ENCODE measurements at regions not wholly inside any gene's neighbourhood (a gene's known extent, or its start where the extent isn't known, plus 50 kb on each side); places are given as distances from the start of the nearest gene placed in this dataset.
A peak's percentile ranks its signal among the peaks of the same experiment; 100 is the strongest.
"Not testable (repeated sequence)": the region's sequence is repeated elsewhere in the genome, so short reads cannot be mapped to it uniquely, and the experiment has no call there.

GRCh38 chrX:40788698-40789097 lies 53.4 kb upstream of the MED14 start:
- not testable (repeated sequence) for H3K9me3 ChIP-seq, H3K36me3 ChIP-seq, ATAC-seq, H3K27ac ChIP-seq, H3K4me1 ChIP-seq, H3K4me3 ChIP-seq, H3K27me3 ChIP-seq
- 92 to 100% methylated on average over 1 to 2 of the region's 6 CpGs for WGBS, 2 donors (ENCODE audit: low coverage in 1 of 2)

GRCh38 chrX:40792433-40792832 lies 57.1 kb upstream of the MED14 start:
- ATAC-seq, result no peak
- Histone ChIP-seq H3K4me1 (peaks cover 0 to 12% (median 3%) of the 10 kb centered on the region in 3 donors), H3K4me3 (no peak overlapping the region), H3K27ac (no peak overlapping the region), H3K9me3 (no peaks in the 10 kb centered on the region), H3K36me3 (no peaks in the 10 kb centered on the region), H3K27me3 (no peaks in the 10 kb centered on the region)
- WGBS, 2 donors (ENCODE audit: low coverage in 1 of 2), result 100% methylated on average over 1 of the region's 1 CpG; no CpG with 5 or more reads in 1 of the 2 donors
- TF ChIP-seq POLR2A (IDR thresholded peaks at IDR 0.05), result no peak

GRCh38 chrX:40794829-40795130 lies 59.4 kb upstream of the MED14 start:
- H3K4me3 ChIP-seq, H3K36me3 ChIP-seq, H3K9me3 ChIP-seq, ATAC-seq, H3K27me3 ChIP-seq: not testable (repeated sequence)
- WGBS, 2 donors (ENCODE audit: low coverage in 1 of 2), result no CpG with 5 or more reads among the region's 1 CpG
- H3K4me1 ChIP-seq, result peaks cover 0 to 12% (median 3%) of the 10 kb centered on the region in 3 donors
- peak overlapping the region in 1 of 4 donors; percentile 11 for H3K27ac ChIP-seq

- H3K36me3 ChIP-seq, H3K4me3 ChIP-seq, ATAC-seq, H3K27ac ChIP-seq, H3K4me1 ChIP-seq, H3K27me3 ChIP-seq, H3K9me3 ChIP-seq: not testable (repeated sequence)
- WGBS, 2 donors (ENCODE audit: low coverage in 1 of 2), result 32 to 67% methylated on average over 2 to 3 of the region's 3 CpGs
Observed at GRCh38 chrX:40799745-40800144, 64.4 kb upstream of the MED14 start.

- no peaks in the 10 kb centered on the region for H3K27me3 ChIP-seq
- 90% methylated on average over 4 of the region's 13 CpGs; no CpG with 5 or more reads in 1 of the 2 donors for WGBS, 2 donors (ENCODE audit: low coverage in 1 of 2)
- H3K36me3 ChIP-seq, result no peaks in the 10 kb centered on the region
- peaks cover 0 to 10% (median 0%) of the 10 kb centered on the region in 3 donors for H3K4me1 ChIP-seq
- no peak for ATAC-seq
- no peak overlapping the region for H3K27ac ChIP-seq
- H3K4me3 ChIP-seq, result no peak overlapping the region
- TF ChIP-seq CTCF (IDR thresholded peaks at IDR 0.05), result no peak
- H3K9me3 ChIP-seq, result no peaks in the 10 kb centered on the region
Observed at GRCh38 chrX:40805404-40805803, 70.1 kb upstream of the MED14 start.

GRCh38 chrX:40806513-40807220 lies 71.3 kb upstream of the MED14 start:
- WGBS, 2 donors (ENCODE audit: low coverage in 1 of 2), result 80 to 87% methylated on average over 1 to 7 of the region's 8 CpGs

GRCh38 chrX:40807384-40807783 lies 72.0 kb upstream of the MED14 start:
- TF ChIP-seq POLR2A (IDR thresholded peaks at IDR 0.05) (no peak), EP300 (IDR thresholded peaks at IDR 0.05) (no peak), CTCF (IDR thresholded peaks at IDR 0.05) (no peak), POLR2AphosphoS5 (IDR thresholded peaks at IDR 0.05) (no peak)
- Histone ChIP-seq H3K4me1 (peaks cover 0 to 10% (median 0%) of the 10 kb centered on the region in 3 donors), H3K4me3 (no peak overlapping the region), H3K27me3 (no peaks in the 10 kb centered on the region), H3K27ac (peak overlapping the region in 1 of 4 donors; percentile 27), H3K36me3 (no peaks in the 10 kb centered on the region), H3K9me3 (no peaks in the 10 kb centered on the region)
- 43% methylated on average over 4 of the region's 4 CpGs; no CpG with 5 or more reads in 1 of the 2 donors for WGBS, 2 donors (ENCODE audit: low coverage in 1 of 2)
- no peak for ATAC-seq

More at GRCh38 chrX:40806513-40807220, 71.3 kb upstream of the MED14 start:
- no peak for ATAC-seq
- no peak for TF ChIP-seq POLR2A (IDR thresholded peaks at IDR 0.05)
- TF ChIP-seq CTCF (IDR thresholded peaks at IDR 0.05), result no peak
- no peak for TF ChIP-seq POLR2AphosphoS5 (IDR thresholded peaks at IDR 0.05)
- TF ChIP-seq EP300 (IDR thresholded peaks at IDR 0.05), result no peak
- Histone ChIP-seq H3K27ac (peak overlapping the region in 1 of 4 donors; percentile 27), H3K4me3 (no peak overlapping the region), H3K27me3 (no peaks in the 10 kb centered on the region), H3K36me3 (no peaks in the 10 kb centered on the region), H3K9me3 (no peaks in the 10 kb centered on the region), H3K4me1 (peaks cover 0 to 10% (median 0%) of the 10 kb centered on the region in 3 donors)

All from gastroesophageal sphincter (tissue), 4 donors.